ENCODE measurements at regions not wholly inside any gene's neighbourhood (a gene's known extent, or its start where the extent isn't known, plus 50 kb on each side); places are given as distances from the start of the nearest gene placed in this dataset.
"Not testable (repeated sequence)": the region's sequence is repeated elsewhere in the genome, so short reads cannot be mapped to it uniquely, and the experiment has no call there.

DNA sequence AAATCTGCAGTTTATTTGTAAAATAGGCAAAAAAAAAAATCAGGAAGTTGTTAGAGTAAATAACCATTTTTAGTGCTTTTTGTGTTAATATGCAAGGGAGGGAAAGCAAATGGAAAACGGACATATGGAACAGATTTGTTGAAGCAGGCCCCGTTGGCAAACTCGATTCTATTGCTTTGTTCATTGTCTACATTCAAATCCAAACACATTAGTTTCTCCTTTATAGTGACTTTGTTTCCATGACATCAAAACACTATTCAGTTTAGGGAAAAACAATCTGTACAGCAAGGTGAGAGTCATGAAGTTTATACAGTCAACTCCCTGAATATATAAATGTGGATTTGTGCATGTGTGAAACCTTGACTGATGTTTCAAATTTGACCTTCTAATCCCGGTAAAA, 142.2 kb downstream of the FAM47A start:
- no peak overlapping the region for H3K4me3 ChIP-seq (ENCODE audit: insufficient read depth, low read depth, low read length)
- H3K36me3 ChIP-seq (replicated peaks; ENCODE audit: control insufficient read depth, insufficient read depth, low read length): no peaks in the 10 kb centered on the region
- H3K27me3 ChIP-seq (ENCODE audit: control insufficient read depth, insufficient read depth, low read length): no peaks in the 10 kb centered on the region
- DNase-seq: no peak

DNA sequence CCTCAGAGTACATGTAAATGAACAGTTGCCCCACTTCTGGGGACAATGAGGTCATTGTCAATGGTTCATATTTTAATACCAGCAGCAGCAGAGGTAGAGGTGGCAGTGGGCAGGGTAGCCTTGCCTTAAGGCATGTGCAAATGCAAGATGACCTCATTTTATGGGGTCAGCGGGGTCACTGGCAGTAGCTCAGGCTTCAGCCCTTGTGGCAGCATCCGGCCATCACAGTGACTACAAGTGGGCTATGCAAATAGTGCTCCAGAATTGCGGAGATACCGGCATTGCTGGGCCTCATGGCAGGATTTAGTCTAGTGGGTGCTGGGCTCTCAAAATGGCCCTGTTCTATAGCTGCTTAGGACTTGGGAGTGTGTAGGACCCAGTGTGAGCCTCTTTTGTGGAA, 144.7 kb downstream of the FAM47A start:
- no peak for DNase-seq
- Histone ChIP-seq H3K27me3 (ENCODE audit: control insufficient read depth, insufficient read depth, low read length) (no peaks in the 10 kb centered on the region), H3K4me3 (ENCODE audit: insufficient read depth, low read depth, low read length) (no peak overlapping the region), H3K36me3 (replicated peaks; ENCODE audit: control insufficient read depth, insufficient read depth, low read length) (no peaks in the 10 kb centered on the region)

DNA sequence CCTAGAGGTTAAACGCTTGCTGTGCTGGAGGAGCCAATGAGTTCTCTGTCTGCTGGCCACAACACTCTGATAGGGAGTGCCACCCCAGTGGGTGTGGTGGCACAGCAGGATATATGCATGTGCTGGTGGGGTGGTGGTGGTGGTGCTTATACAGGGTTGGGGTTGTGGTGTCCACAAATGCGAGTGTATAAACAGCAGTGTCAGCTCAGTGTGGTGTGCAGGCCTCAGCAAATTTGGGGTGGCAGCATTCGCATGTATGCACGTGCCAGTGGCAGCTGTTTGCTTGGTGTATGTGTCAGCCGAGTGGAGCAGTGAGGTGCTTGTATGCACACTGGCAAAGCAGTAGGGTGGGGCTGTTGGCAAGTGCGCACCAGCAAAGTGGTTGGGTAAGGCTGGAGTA, 157.4 kb downstream of the FAM47A start:
- Histone ChIP-seq H3K36me3 (replicated peaks; ENCODE audit: control insufficient read depth, insufficient read depth, low read length) (no peaks in the 10 kb centered on the region), H3K4me3 (ENCODE audit: insufficient read depth, low read depth, low read length) (no peak overlapping the region), H3K27me3 (ENCODE audit: control insufficient read depth, insufficient read depth, low read length) (no peaks in the 10 kb centered on the region)
- DNase-seq: no peak

DNA sequence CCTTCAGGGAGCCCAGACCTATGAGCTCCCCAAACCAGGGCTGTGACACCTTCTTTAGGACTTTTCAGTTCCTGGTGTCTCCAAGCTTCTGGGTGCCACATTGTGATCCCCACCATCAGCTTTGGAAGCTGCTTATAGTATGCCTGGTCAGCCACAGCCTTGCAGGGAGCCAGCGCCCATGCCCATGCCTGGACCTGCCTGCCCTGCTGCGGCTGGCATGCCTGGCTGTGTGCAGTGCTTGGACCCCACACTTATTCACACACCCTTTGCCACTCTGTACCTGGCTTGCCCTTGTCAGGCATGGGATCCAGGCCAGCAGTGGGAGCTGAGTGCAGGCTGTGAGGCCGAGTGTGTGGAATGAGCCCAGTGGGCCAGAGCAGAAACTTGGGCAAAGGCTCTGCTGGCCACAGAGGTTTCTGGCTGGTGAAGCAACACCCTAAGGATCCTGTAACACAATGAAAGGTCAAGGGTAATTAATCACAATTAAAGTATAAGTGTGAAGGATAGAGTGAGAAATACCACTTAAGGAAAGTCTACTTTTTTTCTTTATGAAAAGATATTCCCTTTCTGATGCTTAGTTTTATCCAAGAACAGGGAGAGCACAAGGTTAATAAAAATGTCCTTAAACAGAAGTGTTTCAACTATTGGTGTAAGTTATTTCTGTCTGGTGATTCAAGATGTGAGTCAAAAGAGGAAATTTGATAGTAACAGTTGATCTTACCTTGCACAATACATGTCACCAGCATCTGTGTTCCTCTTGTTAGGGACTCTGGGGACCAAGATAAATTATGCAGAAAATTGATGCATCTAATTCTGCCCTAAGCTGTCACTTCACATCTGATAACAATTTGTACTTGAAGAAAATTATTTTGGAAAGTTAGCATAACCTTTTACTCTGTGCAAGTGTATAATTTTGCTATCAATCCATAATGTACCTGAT, 161.8 kb downstream of the FAM47A start:
- Histone ChIP-seq H3K4me3 (ENCODE audit: insufficient read depth, low read depth, low read length) (no peak overlapping the region), H3K27me3 (ENCODE audit: control insufficient read depth, insufficient read depth, low read length) (no peaks in the 10 kb centered on the region), H3K36me3 (replicated peaks; ENCODE audit: control insufficient read depth, insufficient read depth, low read length) (no peaks in the 10 kb centered on the region)
- DNase-seq: no peak

DNA sequence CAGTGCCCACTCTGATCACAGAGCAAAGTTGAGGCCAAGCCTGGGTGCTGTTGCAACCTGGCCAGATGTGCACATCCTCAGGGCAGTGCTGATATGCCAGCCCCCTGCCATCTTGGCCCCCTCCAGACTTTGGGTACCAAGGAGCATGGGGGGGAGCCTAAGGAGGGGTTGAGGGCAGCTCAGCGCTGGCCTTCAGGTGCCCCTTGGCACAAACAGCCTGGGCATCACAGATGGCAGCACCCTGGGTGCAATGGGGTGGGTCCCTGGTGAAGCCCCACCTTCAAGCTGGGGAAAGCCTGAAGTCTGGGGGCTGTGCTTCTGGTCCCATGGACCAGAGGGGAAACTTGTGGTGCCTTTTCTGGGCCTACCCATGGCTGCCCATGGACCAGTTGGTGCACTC, 163.0 kb downstream of the FAM47A start:
- no peaks in the 10 kb centered on the region for H3K27me3 ChIP-seq (ENCODE audit: control insufficient read depth, insufficient read depth, low read length)
- H3K4me3 ChIP-seq (ENCODE audit: insufficient read depth, low read depth, low read length): no peak overlapping the region
- H3K36me3 ChIP-seq (replicated peaks; ENCODE audit: control insufficient read depth, insufficient read depth, low read length): no peaks in the 10 kb centered on the region
- no peak for DNase-seq

DNA sequence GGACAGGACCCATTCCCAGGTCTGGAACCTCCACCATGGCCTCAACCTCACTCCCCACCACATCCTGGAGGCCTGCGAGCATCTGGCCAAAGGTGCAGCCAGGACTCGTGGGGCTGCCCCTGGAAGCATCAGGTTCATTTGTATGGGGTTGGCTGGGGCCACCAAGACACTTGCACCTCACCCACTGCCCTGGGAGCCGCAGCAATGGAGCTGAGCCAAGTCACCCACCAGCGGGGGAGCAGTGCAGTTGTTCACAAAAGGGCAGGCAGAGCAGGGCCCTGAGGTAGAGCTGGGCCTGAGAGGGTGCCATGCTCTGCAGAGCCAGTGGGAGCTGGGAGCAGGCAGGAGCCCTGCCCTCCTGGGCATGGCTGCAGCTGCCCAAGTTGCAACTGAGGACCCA, 163.5 kb downstream of the FAM47A start:
- DNase-seq: no peak

DNA sequence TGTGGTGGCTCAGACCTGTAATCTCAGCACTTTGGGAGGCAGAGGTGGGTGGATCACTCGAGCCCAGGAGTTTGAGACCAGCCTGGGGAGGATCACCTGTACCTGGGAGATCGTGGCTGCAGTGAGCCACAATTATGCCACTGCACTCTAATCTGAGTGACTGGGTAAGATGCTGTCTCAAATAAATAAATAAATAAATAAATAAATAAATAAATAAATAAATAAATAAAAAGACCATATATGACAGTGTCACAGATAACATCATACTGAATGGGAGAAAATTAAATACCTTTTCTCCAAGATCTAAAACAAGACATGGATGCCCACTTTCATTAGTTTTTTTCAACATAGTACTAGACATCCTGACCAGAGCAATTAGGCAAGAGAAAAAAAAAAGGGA, 182.8 kb downstream of the FAM47A start:
- H3K27me3 ChIP-seq (ENCODE audit: control insufficient read depth, insufficient read depth, low read length): no peaks in the 10 kb centered on the region
- no peak for DNase-seq
- no peaks in the 10 kb centered on the region for H3K36me3 ChIP-seq (replicated peaks; ENCODE audit: control insufficient read depth, insufficient read depth, low read length)
- no peak overlapping the region for H3K4me3 ChIP-seq (ENCODE audit: insufficient read depth, low read depth, low read length)

More for the DNA sequence above, 163.5 kb downstream of the FAM47A start:
- H3K27me3 ChIP-seq (ENCODE audit: control insufficient read depth, insufficient read depth, low read length): no peaks in the 10 kb centered on the region
- H3K4me3 ChIP-seq (ENCODE audit: insufficient read depth, low read depth, low read length): no peak overlapping the region
- H3K36me3 ChIP-seq (replicated peaks; ENCODE audit: control insufficient read depth, insufficient read depth, low read length): no peaks in the 10 kb centered on the region

DNA sequence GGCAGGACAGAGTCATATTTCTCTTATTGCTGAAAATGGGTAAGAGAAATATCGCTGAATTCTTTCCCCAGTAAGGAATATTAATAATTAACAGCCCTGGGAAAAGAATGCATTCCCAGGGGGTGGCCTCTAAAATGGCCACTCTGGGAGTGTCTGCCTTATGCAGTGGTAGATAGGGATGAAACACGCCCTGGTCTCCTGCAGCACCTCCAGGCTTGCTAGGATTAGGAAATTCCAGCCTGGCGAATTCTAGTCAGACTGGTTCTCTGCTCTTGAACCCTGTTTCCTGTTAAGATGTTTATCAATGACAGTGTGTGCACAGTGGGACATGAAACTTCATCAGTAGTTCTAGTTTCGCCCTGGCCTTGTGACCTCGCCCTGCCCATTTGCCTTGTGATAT, 205.9 kb downstream of the FAM47A start:
- H3K36me3 ChIP-seq (replicated peaks; ENCODE audit: control insufficient read depth, insufficient read depth, low read length); DNase-seq; H3K4me3 ChIP-seq (ENCODE audit: insufficient read depth, low read depth, low read length); H3K27me3 ChIP-seq (ENCODE audit: control insufficient read depth, insufficient read depth, low read length): not testable (repeated sequence)

DNA sequence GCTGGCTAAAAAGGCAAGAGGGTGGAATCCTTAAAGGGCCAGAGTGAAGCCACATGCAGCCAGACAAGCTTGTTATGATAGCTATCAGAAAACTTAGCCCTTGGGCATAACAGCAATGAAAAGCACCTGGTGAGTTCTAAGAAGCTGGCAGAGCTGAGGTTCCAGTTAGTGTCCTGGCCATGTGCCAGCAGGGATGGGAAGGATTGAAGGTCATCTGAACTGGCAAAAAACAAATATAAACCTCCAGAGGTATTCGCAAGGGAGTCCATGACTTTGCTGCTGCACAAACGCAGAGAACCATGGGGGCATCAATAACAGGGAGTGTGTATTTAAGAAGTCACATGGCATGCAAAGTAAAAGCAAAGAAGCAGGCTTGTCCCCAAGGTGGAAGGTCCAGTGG, 208.9 kb downstream of the FAM47A start:
- no peak for DNase-seq
- Histone ChIP-seq H3K36me3 (replicated peaks; ENCODE audit: control insufficient read depth, insufficient read depth, low read length) (no peaks in the 10 kb centered on the region), H3K27me3 (ENCODE audit: control insufficient read depth, insufficient read depth, low read length) (no peaks in the 10 kb centered on the region), H3K4me3 (ENCODE audit: insufficient read depth, low read depth, low read length) (no peak overlapping the region)

DNA sequence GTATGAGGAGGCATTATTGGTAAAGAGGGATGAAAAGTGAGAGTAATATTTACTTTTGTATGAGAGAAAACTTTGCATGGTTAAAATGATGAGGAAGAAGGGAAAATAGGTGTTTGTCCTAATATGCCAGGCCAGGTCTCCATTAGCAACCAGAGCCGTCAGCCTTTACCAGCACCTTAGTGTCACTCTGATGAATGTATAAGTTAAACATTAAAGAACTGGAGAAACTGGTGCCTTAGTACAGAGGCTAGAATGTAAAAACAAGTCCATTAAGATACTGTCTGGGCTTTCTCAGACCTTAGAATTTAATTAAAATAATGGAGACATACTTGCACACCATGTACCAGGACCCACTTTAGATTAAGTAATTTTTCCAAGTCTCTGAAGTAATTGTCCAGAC, 222.3 kb downstream of the FAM47A start:
- Histone ChIP-seq H3K36me3 (replicated peaks; ENCODE audit: control insufficient read depth, insufficient read depth, low read length) (no peaks in the 10 kb centered on the region), H3K4me3 (ENCODE audit: insufficient read depth, low read depth, low read length) (no peak overlapping the region), H3K27me3 (ENCODE audit: control insufficient read depth, insufficient read depth, low read length) (no peaks in the 10 kb centered on the region)
- DNase-seq: no peak

DNA sequence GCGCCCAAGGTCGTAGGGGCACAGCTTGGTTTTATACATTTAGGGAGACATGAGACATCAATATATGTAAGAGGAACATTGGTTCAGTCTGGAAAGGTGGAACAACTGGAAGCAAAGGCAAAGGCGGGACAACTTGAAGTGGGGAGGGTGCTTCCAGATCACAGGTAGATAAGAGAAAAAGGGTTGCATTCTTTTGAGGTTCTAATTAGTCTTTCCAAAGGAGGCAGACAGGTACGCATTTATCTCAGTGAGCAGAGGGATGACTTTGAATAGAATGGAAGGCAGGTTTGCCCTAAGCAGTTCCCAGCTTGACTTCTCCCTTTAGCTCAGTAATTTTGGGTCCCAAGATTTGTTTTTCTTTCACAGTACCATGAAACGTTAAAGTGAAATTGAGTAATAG, 223.2 kb downstream of the FAM47A start:
- H3K27me3 ChIP-seq (ENCODE audit: control insufficient read depth, insufficient read depth, low read length): no peaks in the 10 kb centered on the region
- H3K4me3 ChIP-seq (ENCODE audit: insufficient read depth, low read depth, low read length): no peak overlapping the region
- H3K36me3 ChIP-seq (replicated peaks; ENCODE audit: control insufficient read depth, insufficient read depth, low read length): no peaks in the 10 kb centered on the region
- no peak for DNase-seq

DNA sequence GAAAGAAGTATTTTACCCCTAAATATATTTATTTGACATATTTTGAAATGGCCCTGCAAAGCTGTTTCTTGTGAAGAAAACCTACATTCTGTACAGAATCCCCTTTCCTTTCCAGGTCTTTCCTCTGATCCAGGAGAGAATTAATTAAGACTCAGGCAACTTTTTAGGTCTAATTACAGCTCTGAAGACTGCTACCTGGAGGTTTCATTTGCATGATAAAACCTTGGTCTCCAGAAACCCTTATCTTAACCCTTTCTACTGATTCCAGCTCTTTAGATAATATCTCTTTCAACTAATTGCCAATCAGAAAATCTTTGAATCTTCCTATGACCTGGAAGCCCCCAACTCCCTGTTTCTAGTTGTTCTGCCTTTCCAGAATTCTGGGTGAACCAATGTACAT, 224.0 kb downstream of the FAM47A start:
- H3K4me3 ChIP-seq (ENCODE audit: insufficient read depth, low read depth, low read length): no peak overlapping the region
- no peaks in the 10 kb centered on the region for H3K36me3 ChIP-seq (replicated peaks; ENCODE audit: control insufficient read depth, insufficient read depth, low read length)
- H3K27me3 ChIP-seq (ENCODE audit: control insufficient read depth, insufficient read depth, low read length): no peaks in the 10 kb centered on the region
- peak; percentile 4 for DNase-seq

DNA sequence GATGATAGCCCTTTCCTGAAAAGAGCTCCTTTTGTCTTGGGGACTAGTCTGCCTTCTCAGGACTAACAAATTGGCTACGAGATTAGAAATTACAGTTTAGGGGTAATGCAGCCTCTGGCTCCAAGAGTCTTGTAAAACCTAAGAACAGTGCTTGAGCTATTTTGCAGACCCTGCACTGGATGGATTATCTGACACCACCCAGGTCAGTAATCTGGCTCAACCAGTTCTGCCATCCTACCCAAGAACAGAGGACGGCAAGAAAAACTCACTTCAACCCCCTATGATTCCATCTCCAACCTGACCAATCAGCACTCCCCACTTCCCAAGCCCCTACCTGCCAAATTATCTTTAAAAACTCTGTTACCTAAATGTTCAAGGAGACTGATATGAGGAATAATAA, 225.1 kb downstream of the FAM47A start:
- peak; percentile 3 for DNase-seq
- no peaks in the 10 kb centered on the region for H3K27me3 ChIP-seq (ENCODE audit: control insufficient read depth, insufficient read depth, low read length)
- no peak overlapping the region for H3K4me3 ChIP-seq (ENCODE audit: insufficient read depth, low read depth, low read length)
- H3K36me3 ChIP-seq (replicated peaks; ENCODE audit: control insufficient read depth, insufficient read depth, low read length): no peaks in the 10 kb centered on the region

DNA sequence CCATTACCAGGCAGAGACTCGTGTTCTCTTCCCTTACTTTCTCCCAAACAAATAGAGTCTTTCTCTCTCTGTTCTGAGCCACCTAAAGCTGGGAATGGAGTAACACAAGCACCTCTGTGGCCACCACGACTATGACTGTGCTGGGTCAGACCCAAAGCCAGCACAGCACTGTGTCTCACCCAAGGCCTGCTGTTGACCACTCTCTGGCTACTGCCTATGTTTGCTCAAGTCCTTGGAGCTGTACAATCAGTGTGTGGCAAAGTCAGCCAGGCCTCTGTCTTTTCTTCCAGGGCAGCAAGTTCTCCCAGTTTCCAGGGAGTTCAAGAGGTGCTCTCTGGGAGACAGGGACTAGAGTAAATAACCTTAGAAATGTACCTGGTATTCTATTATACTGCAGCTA, 239.4 kb downstream of the FAM47A start:
- H3K27me3 ChIP-seq (ENCODE audit: control insufficient read depth, insufficient read depth, low read length): no peaks in the 10 kb centered on the region
- H3K4me3 ChIP-seq (ENCODE audit: insufficient read depth, low read depth, low read length): no peak overlapping the region
- DNase-seq: no peak
- no peaks in the 10 kb centered on the region for H3K36me3 ChIP-seq (replicated peaks; ENCODE audit: control insufficient read depth, insufficient read depth, low read length)

DNA sequence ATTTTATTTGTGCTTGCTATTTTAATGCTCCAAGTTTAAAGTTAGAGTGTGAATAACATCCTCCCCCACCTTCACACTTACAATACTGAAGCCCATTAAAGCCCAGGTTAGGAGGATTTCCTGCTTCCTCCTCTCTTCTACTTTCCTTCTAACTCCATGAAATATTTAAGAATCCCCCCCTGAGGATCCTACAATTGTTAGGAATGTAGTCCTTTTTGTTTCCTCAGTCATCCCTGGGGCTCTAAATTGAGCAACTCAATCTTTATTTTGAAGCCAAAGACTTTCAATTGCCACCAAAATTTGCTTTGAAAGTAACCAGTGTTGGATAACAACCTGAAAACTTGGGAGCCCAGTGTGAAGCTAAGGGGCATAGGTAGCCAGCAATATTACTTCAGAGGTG, 276.9 kb downstream of the FAM47A start:
- peak; percentile 18 for DNase-seq

DNA sequence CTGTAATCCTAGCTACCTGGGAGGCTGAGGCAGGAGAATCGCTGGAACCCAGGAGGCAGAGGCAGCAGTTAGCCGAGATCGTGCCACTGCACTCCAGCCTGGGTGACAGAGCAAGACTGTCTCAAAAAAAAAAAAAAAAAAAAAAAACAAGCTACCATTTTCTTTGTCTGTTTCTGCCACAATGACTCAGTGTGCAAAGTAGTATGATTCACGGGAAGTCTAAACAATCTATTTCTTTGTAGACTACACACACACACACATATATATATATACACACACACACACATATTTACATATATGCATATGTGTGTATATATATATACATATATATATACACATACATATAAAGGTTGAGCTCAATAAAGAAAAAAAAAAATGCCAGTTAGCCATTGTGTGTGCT, 280.0 kb downstream of the FAM47A start:
- not testable (repeated sequence) for H3K4me3 ChIP-seq (ENCODE audit: insufficient read depth, low read depth, low read length); H3K36me3 ChIP-seq (replicated peaks; ENCODE audit: control insufficient read depth, insufficient read depth, low read length); DNase-seq; H3K27me3 ChIP-seq (ENCODE audit: control insufficient read depth, insufficient read depth, low read length)

More for the DNA sequence above, 276.9 kb downstream of the FAM47A start:
- no peaks in the 10 kb centered on the region for H3K36me3 ChIP-seq (replicated peaks; ENCODE audit: control insufficient read depth, insufficient read depth, low read length)
- H3K4me3 ChIP-seq (ENCODE audit: insufficient read depth, low read depth, low read length): no peak overlapping the region
- no peaks in the 10 kb centered on the region for H3K27me3 ChIP-seq (ENCODE audit: control insufficient read depth, insufficient read depth, low read length)

Data from H7 (cell line).